Neural cell (in vitro differentiated cells): ENCODE measurements at regions not wholly inside any gene's neighbourhood (a gene's known extent, or its start where the extent isn't known, plus 50 kb on each side); places are given as distances from the start of the nearest gene placed in this dataset.

Experiments used
- EP300 ChIP-seq: fragments of 450-650 bp; conservative IDR thresholded peaks from 2 replicates; pipeline ENCODE4 v1.6.1; 2014; ENCODE audit warnings: antibody characterized with exemption, mild to moderate bottlenecking, moderate library complexity; ENCODE audit not compliant: poor library complexity, severe bottlenecking
- EZH2 ChIP-seq: fragments of 200-600, 300-800 bp; shearing (Covaris generic), sonication (generic); IDR thresholded peaks from 2 replicates; pipeline ENCODE4 v1.6.1; 2014; ENCODE audit warnings: antibody characterized with exemption, low read length, borderline replicate concordance, mild to moderate bottlenecking; ENCODE audit not compliant: insufficient read depth, poor library complexity, severe bottlenecking
- MXI1 ChIP-seq: fragments of 450-650 bp; conservative IDR thresholded peaks from 2 replicates; pipeline ENCODE4 v1.6.1; 2014; ENCODE audit warnings: antibody characterized with exemption, mild to moderate bottlenecking; ENCODE audit not compliant: poor library complexity, severe bottlenecking
- POLR2AphosphoS5 ChIP-seq: IDR thresholded peaks from 2 replicates; pipeline ENCODE4 v1.6.1; 2012
- SMC3 ChIP-seq: fragments of 450-650 bp; conservative IDR thresholded peaks from 2 replicates; pipeline ENCODE4 v1.6.1; 2014; ENCODE audit warnings: antibody characterized with exemption, mild to moderate bottlenecking, moderate library complexity; ENCODE audit not compliant: poor library complexity
- TAF1 ChIP-seq: IDR thresholded peaks from 2 replicates; pipeline ENCODE4 v1.6.1; 2012; ENCODE audit warnings: low read depth
- TF ChIP-seq, protein P1 (sequence below): IDR thresholded peaks from 2 replicates; pipeline ENCODE4 v1.6.1; 2012; ENCODE audit warnings: borderline replicate concordance
- TF ChIP-seq, protein P2 (sequence below): fragments of 450-650 bp; IDR thresholded peaks from 2 replicates; pipeline ENCODE4 v1.5.1; 2014; ENCODE audit warnings: antibody characterized with exemption, mild to moderate bottlenecking, moderate library complexity; ENCODE audit not compliant: poor library complexity, severe bottlenecking

DNA sequence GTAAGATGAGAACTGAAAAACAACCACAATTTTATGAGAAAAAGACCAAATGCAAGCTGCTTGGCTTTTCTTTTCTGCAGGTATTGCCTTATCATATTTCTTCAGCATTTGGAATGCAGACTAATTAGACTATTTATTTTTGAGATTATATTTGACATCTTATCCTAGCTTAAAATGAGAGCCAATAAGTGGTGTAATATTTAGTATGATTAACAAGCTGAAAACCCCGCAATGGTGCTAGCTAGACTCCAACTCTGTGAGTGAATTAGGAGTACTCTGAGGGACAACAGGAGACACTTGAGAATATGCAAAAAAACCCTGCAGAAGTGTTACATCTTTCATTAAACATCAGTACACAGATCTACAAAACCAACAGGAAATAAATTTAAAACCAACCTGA, 180.3 kb upstream of the MEOX2 start:
- TF ChIP-seq POLR2AphosphoS5 (no peak), EP300 (no peak), EZH2 (no peak), TAF1 (no peak), SMC3 (no peak), MXI1 (no peak)
- TF ChIP-seq, protein P1, sequence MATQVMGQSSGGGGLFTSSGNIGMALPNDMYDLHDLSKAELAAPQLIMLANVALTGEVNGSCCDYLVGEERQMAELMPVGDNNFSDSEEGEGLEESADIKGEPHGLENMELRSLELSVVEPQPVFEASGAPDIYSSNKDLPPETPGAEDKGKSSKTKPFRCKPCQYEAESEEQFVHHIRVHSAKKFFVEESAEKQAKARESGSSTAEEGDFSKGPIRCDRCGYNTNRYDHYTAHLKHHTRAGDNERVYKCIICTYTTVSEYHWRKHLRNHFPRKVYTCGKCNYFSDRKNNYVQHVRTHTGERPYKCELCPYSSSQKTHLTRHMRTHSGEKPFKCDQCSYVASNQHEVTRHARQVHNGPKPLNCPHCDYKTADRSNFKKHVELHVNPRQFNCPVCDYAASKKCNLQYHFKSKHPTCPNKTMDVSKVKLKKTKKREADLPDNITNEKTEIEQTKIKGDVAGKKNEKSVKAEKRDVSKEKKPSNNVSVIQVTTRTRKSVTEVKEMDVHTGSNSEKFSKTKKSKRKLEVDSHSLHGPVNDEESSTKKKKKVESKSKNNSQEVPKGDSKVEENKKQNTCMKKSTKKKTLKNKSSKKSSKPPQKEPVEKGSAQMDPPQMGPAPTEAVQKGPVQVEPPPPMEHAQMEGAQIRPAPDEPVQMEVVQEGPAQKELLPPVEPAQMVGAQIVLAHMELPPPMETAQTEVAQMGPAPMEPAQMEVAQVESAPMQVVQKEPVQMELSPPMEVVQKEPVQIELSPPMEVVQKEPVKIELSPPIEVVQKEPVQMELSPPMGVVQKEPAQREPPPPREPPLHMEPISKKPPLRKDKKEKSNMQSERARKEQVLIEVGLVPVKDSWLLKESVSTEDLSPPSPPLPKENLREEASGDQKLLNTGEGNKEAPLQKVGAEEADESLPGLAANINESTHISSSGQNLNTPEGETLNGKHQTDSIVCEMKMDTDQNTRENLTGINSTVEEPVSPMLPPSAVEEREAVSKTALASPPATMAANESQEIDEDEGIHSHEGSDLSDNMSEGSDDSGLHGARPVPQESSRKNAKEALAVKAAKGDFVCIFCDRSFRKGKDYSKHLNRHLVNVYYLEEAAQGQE: no peak
- TF ChIP-seq, protein P2, sequence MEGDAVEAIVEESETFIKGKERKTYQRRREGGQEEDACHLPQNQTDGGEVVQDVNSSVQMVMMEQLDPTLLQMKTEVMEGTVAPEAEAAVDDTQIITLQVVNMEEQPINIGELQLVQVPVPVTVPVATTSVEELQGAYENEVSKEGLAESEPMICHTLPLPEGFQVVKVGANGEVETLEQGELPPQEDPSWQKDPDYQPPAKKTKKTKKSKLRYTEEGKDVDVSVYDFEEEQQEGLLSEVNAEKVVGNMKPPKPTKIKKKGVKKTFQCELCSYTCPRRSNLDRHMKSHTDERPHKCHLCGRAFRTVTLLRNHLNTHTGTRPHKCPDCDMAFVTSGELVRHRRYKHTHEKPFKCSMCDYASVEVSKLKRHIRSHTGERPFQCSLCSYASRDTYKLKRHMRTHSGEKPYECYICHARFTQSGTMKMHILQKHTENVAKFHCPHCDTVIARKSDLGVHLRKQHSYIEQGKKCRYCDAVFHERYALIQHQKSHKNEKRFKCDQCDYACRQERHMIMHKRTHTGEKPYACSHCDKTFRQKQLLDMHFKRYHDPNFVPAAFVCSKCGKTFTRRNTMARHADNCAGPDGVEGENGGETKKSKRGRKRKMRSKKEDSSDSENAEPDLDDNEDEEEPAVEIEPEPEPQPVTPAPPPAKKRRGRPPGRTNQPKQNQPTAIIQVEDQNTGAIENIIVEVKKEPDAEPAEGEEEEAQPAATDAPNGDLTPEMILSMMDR: no peak
